Gastroesophageal sphincter (tissue), 4 donors: ENCODE measurements at regions not wholly inside any gene's neighbourhood (a gene's known extent, or its start where the extent isn't known, plus 50 kb on each side); places are given as distances from the start of the nearest gene placed in this dataset.

Experiments used
- ATAC-seq: fragments of 150-250 bp; one replicate; pipeline ENCODE4 v1.9.1; 2016; ENCODE audit warnings: mild to moderate bottlenecking, moderate library complexity
- H3K27ac ChIP-seq, 4 donors: fragments of 200-600 bp; sonication (generic) in 3 of 4; 1 replicate in 3 of 4; 2 replicates in 1 of 4; pipeline ENCODE4 v1.5.1; 2016 to 2019
- H3K27me3 ChIP-seq: fragments of 200-600 bp; sonication (generic); one replicate; pipeline ENCODE4 v1.5.1; 2019
- H3K36me3 ChIP-seq, 2 donors: fragments of 200-600 bp; sonication (generic); one replicate each; pipeline ENCODE4 v1.5.1; 2019; ENCODE audit warnings: control low read depth in 1 of 2
- H3K4me1 ChIP-seq, 3 donors: fragments of 200-600 bp; sonication (generic); 1 replicate in 2 of 3; 2 replicates in 1 of 3; pipeline ENCODE4 v1.5.1; 2016 to 2019; ENCODE audit warnings: control low read depth in 2 of 3
- H3K4me3 ChIP-seq, 2 donors: fragments of 200-600 bp; sonication (generic); one replicate each; pipeline ENCODE4 v1.5.1; 2019; ENCODE audit warnings: mild to moderate bottlenecking in 1 of 2, moderate library complexity in 1 of 2
- H3K9me3 ChIP-seq, 3 donors: fragments of 200-600 bp; sonication (generic); one replicate each; pipeline ENCODE4 v1.5.1; 2017 to 2019; ENCODE audit warnings: control low read depth in 2 of 3
- CTCF ChIP-seq, 4 experiments: fragments of 200-600 bp in 2 of 4; fragments of 450-650 bp in 2 of 4; sonication (generic) in 1 of 4; IDR thresholded peaks; one replicate each; pipeline ENCODE4 v1.5.1; 2017 to 2019; ENCODE audit warnings: antibody characterized with exemption in 4 of 4, mild to moderate bottlenecking in 2 of 4, moderate library complexity in 2 of 4
- EP300 ChIP-seq: sonication (generic); formaldehyde crosslinking; IDR thresholded peaks from one replicate; pipeline ENCODE4 v1.6.1; 2017; ENCODE audit warnings: antibody characterized with exemption, mild to moderate bottlenecking
- POLR2A ChIP-seq, 2 donors: fragments of 450-650 bp; IDR thresholded peaks; one replicate each; pipeline ENCODE4 v1.6.1; 2017; ENCODE audit warnings: antibody characterized with exemption in 2 of 2, mild to moderate bottlenecking in 2 of 2, moderate library complexity in 1 of 2
- POLR2AphosphoS5 ChIP-seq: sonication (generic); formaldehyde crosslinking; IDR thresholded peaks from one replicate; pipeline ENCODE4 v1.6.1; 2017; ENCODE audit warnings: antibody characterized with exemption
- WGBS, 2 donors: methylation state at CpG; one replicate each; pipeline ENCODE4 v1.1.5; 2018; ENCODE audit warnings: low coverage in 1 of 2; 5-methylcytosine and 5-hydroxymethylcytosine counted together

- WGBS, 2 donors, result 25% methylated on average over 1 of the region's 2 CpGs; no CpG with 5 or more reads in 1 of the 2 donors
- ATAC-seq, result no peak
- H3K4me3 ChIP-seq, result no peak overlapping the region
- no peaks in the 10 kb centered on the region for H3K9me3 ChIP-seq
- H3K36me3 ChIP-seq, result no peaks in the 10 kb centered on the region
- H3K4me1 ChIP-seq, result no peaks in the 10 kb centered on the region
- H3K27me3 ChIP-seq, result no peaks in the 10 kb centered on the region
- H3K27ac ChIP-seq, result no peak overlapping the region
- TF ChIP-seq POLR2AphosphoS5, result no peak
- no peak for TF ChIP-seq EP300
- TF ChIP-seq CTCF (IDR thresholded peaks at IDR 0.05), result no peak
- no peak for TF ChIP-seq POLR2A (IDR thresholded peaks at IDR 0.05)
Measured at GRCh38 chr1:172976222-172977041, 74.3 kb downstream of the TNFSF18 start.

DNA sequence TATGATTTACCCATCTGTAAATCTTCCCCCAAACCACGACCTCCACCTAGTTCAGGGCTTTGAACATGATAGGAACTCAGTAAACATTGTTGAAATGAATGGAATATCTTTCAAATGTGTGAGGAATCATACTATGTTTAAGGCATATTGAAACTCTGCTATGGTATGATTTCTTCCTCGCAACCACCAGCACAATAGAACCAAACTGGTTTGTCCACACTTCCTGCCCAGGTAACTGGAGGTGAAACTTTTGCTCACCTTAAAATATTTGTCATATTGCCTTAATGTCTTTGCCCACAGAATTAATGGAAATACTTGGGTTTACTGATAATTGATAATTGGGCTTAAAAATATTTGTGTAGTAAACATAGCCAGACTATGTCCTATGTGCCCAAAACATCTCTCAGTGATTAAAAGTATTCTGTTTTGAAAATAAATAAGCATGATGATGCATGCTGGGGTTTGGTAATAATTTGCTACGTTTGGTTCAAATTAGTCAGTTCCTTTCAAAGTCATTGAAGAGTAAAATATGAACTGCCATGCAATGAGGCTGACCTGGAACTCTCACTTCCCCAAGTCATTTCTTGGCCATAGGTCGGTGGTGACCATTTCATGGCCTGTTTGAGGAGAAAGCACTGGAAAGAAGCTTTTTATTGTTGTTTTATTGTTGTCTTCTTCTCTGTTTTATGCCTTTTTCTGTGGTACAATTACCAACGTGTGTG lies 73.3 kb downstream of the TNFSF18 start:
- H3K27me3 ChIP-seq, result no peaks in the 10 kb centered on the region
- WGBS, 2 donors, result 62 to 66% methylated on average over 4 to 5 of the region's 5 CpGs

DNA sequence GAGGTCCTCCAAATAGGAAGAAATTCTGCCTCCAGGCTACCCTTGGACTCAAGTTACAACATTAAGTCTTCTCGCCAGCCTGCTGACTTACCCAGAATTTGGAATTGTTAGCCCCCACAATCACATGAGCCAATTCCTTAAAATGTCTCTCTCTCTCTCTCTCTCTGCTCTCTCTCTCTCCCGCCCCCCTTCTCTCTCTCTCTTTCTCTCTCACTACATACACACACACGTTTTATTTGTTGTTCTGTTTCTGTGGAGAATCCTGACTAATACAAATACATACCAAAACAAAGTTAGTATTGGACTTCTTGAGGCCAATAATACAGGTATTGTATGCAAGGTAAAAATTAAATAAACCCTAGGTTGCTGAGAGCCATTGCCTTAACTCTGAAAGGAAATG lies 72.1 kb downstream of the TNFSF18 start:
- H3K27ac ChIP-seq, result no peak overlapping the region
- H3K9me3 ChIP-seq, result no peaks in the 10 kb centered on the region
- no peaks in the 10 kb centered on the region for H3K27me3 ChIP-seq
- H3K4me3 ChIP-seq, result no peak overlapping the region
- ATAC-seq, result no peak
- H3K4me1 ChIP-seq, result no peaks in the 10 kb centered on the region
- no peaks in the 10 kb centered on the region for H3K36me3 ChIP-seq
- TF ChIP-seq POLR2AphosphoS5, result no peak
- no peak for TF ChIP-seq CTCF (IDR thresholded peaks at IDR 0.05)
- TF ChIP-seq EP300, result no peak
- TF ChIP-seq POLR2A (IDR thresholded peaks at IDR 0.05), result no peak
- WGBS, 2 donors, result 49 to 70% methylated on average over 2 to 3 of the region's 3 CpGs

More for the DNA sequence above, 73.3 kb downstream of the TNFSF18 start:
- no peak for ATAC-seq
- no peak for TF ChIP-seq POLR2AphosphoS5
- H3K4me3 ChIP-seq, result no peak overlapping the region
- H3K9me3 ChIP-seq, result no peaks in the 10 kb centered on the region
- H3K4me1 ChIP-seq, result no peaks in the 10 kb centered on the region
- no peak overlapping the region for H3K27ac ChIP-seq
- no peaks in the 10 kb centered on the region for H3K36me3 ChIP-seq

DNA sequence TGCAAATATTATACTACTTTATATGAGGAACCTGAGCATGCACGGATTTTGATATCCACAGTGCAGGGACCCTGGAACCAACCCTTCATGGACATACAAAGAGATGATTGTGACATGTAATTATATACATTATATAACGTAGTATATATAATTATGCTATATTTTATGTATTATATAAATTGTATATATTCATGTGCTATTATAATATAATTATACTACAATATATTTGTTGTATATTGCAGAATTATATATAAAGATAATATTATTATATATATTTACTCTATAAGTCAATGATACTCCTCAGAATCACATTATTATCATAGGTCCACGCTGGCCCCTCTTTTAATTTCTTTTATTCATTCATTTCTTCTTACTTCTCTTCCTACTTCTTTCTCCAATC lies 70.9 kb downstream of the TNFSF18 start:
- TF ChIP-seq POLR2A (IDR thresholded peaks at IDR 0.05) (no peak), CTCF (IDR thresholded peaks at IDR 0.05) (no peak), POLR2AphosphoS5 (no peak), EP300 (no peak)
- no peaks in the 10 kb centered on the region for H3K9me3 ChIP-seq
- no peak for ATAC-seq
- H3K27ac ChIP-seq, result no peak overlapping the region
- no peaks in the 10 kb centered on the region for H3K36me3 ChIP-seq
- H3K27me3 ChIP-seq, result no peaks in the 10 kb centered on the region
- 46 to 58% methylated on average over 3 of the region's 3 CpGs for WGBS, 2 donors
- H3K4me3 ChIP-seq, result no peak overlapping the region
- no peaks in the 10 kb centered on the region for H3K4me1 ChIP-seq

DNA sequence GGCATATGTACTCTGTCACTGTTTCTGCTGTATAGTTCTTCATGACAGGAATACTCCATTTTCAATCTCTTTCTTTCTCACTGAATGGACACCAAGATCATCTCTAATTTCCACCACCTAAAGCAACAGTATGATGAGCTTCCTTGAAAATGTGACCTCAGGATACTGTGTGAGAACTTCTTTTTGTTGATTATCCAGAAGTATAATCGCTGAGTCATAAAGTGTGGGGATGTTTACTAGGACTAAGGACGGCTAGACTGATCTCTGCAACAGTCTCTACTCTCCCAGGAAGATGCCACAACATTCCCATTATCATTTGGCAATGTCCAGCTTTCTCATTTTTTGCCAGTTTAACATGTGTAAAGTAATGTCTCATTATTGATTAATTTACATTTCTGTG lies 70.3 kb downstream of the TNFSF18 start:
- 82 to 83% methylated on average over 2 of the region's 2 CpGs for WGBS, 2 donors
- H3K4me1 ChIP-seq, result no peaks in the 10 kb centered on the region
- TF ChIP-seq POLR2A (IDR thresholded peaks at IDR 0.05) (no peak), POLR2AphosphoS5 (no peak), CTCF (IDR thresholded peaks at IDR 0.05) (no peak), EP300 (no peak)
- no peaks in the 10 kb centered on the region for H3K9me3 ChIP-seq
- H3K36me3 ChIP-seq, result no peaks in the 10 kb centered on the region
- ATAC-seq, result no peak
- H3K27me3 ChIP-seq, result no peaks in the 10 kb centered on the region
- H3K4me3 ChIP-seq, result no peak overlapping the region
- H3K27ac ChIP-seq, result no peak overlapping the region
